H9 (cell line): ENCODE measurements at regions not wholly inside any gene's neighbourhood (a gene's known extent, or its start where the extent isn't known, plus 50 kb on each side); places are given as distances from the start of the nearest gene placed in this dataset.

Source experiments
- DNase-seq: peaks from one replicate; pipeline ENCODE4 v3.0.0-alpha.2; 2017
- H2AFZ ChIP-seq: one replicate; pipeline ENCODE4 v1.6.1; 2013; ENCODE audit warnings: mild to moderate bottlenecking, low read length, control low read depth, moderate library complexity
- H2AK5ac ChIP-seq: 2 replicates; pipeline ENCODE4 v1.6.1; 2013; ENCODE audit warnings: low read length, control low read depth, mixed read lengths; ENCODE audit not compliant: insufficient read length
- H2BK120ac ChIP-seq: one replicate; pipeline ENCODE4 v1.6.1; 2013; ENCODE audit warnings: low read depth, mild to moderate bottlenecking, low read length, control low read depth, inconsistent platforms; ENCODE audit not compliant: poor library complexity, severe bottlenecking
- H2BK12ac ChIP-seq: 2 replicates; pipeline ENCODE4 v1.6.1; 2013; ENCODE audit warnings: low read length, control low read depth, mixed read lengths, low read depth; ENCODE audit not compliant: insufficient read length
- H2BK15ac ChIP-seq: 2 replicates; pipeline ENCODE4 v1.6.1; 2013; ENCODE audit warnings: low read depth, low read length, control low read depth
- H2BK20ac ChIP-seq: one replicate; pipeline ENCODE4 v1.6.1; 2013; ENCODE audit warnings: low read depth, mild to moderate bottlenecking, low read length, control low read depth, inconsistent platforms; ENCODE audit not compliant: poor library complexity, severe bottlenecking
- H2BK5ac ChIP-seq: 2 replicates; pipeline ENCODE4 v1.6.1; 2013; ENCODE audit warnings: low read length, control low read depth, mixed read lengths; ENCODE audit not compliant: insufficient read length
- H3K14ac ChIP-seq: 2 replicates; pipeline ENCODE4 v1.6.1; 2013; ENCODE audit warnings: low read length, control low read depth; ENCODE audit not compliant: insufficient read depth
- H3K18ac ChIP-seq: 2 replicates; pipeline ENCODE4 v1.6.1; 2013; ENCODE audit warnings: low read depth, mild to moderate bottlenecking, mixed read lengths, low read length, control low read depth; ENCODE audit not compliant: insufficient read length
- H3K23ac ChIP-seq: 2 replicates; pipeline ENCODE4 v1.6.1; 2013; ENCODE audit warnings: low read length, control low read depth, mixed read lengths, low read depth; ENCODE audit not compliant: insufficient read length
- H3K23me2 ChIP-seq: 2 replicates; pipeline ENCODE4 v1.6.1; 2013; ENCODE audit warnings: low read depth, mild to moderate bottlenecking, mixed read lengths, low read length, control low read depth; ENCODE audit not compliant: insufficient read length, poor library complexity, severe bottlenecking
- H3K27ac ChIP-seq: 2 replicates; pipeline ENCODE4 v1.5.1; 2013; ENCODE audit warnings: low read length, control low read depth, mixed read lengths, low read depth; ENCODE audit not compliant: insufficient read length
- H3K27me3 ChIP-seq: 2 replicates; pipeline ENCODE4 v1.6.1; 2013; ENCODE audit warnings: low read length, control low read depth, inconsistent platforms; ENCODE audit not compliant: insufficient read depth
- H3K4ac ChIP-seq: 2 replicates; pipeline ENCODE4 v1.6.1; 2013; ENCODE audit warnings: low read depth, mild to moderate bottlenecking, control low read depth, inconsistent platforms, low read length, moderate library complexity
- H3K4me1 ChIP-seq: 2 replicates; pipeline ENCODE4 v1.6.1; 2013; ENCODE audit warnings: low read length, control low read depth, inconsistent platforms; ENCODE audit not compliant: insufficient read depth
- H3K4me2 ChIP-seq: 2 replicates; pipeline ENCODE4 v1.6.1; 2013; ENCODE audit warnings: low read length, control low read depth, mixed read lengths; ENCODE audit not compliant: insufficient read length, insufficient read depth
- H3K56ac ChIP-seq: 2 replicates; pipeline ENCODE4 v1.6.1; 2013; ENCODE audit warnings: low read depth, mild to moderate bottlenecking, mixed read lengths, low read length, control low read depth; ENCODE audit not compliant: insufficient read length
- H3K79me1 ChIP-seq: 2 replicates; pipeline ENCODE4 v1.6.1; 2013; ENCODE audit warnings: low read depth, mild to moderate bottlenecking, moderate library complexity, low read length, control low read depth, inconsistent platforms; ENCODE audit not compliant: insufficient read depth, poor library complexity, severe bottlenecking
- H3K79me2 ChIP-seq: 2 replicates; pipeline ENCODE4 v1.6.1; 2013; ENCODE audit warnings: low read length, control low read depth, inconsistent platforms; ENCODE audit not compliant: insufficient read depth
- H3K9ac ChIP-seq: 2 replicates; pipeline ENCODE4 v1.6.1; 2013; ENCODE audit warnings: low read length, control low read depth, mixed read lengths; ENCODE audit not compliant: insufficient read length; ENCODE audit errors: extremely low read depth
- H3K9me3 ChIP-seq: one replicate; pipeline ENCODE4 v1.6.1; 2013; ENCODE audit warnings: low read depth, low read length, inconsistent platforms; ENCODE audit not compliant: control insufficient read depth
- H3T11ph ChIP-seq: one replicate; pipeline ENCODE4 v1.6.1; 2013; ENCODE audit warnings: mild to moderate bottlenecking, low read length, control low read depth, inconsistent platforms
- H4K20me1 ChIP-seq: one replicate; pipeline ENCODE4 v1.6.1; 2013; ENCODE audit not compliant: control insufficient read depth, insufficient read length, insufficient read depth
- H4K5ac ChIP-seq: 2 replicates; pipeline ENCODE4 v1.6.1; 2013; ENCODE audit warnings: low read depth, mild to moderate bottlenecking, mixed read lengths, low read length, control low read depth; ENCODE audit not compliant: insufficient read length
- H4K8ac ChIP-seq: replicated peaks from 2 replicates; pipeline ENCODE4 v1.6.1; 2013; ENCODE audit warnings: low read length, control low read depth, mixed read lengths, low read depth; ENCODE audit not compliant: insufficient read length
- H4K91ac ChIP-seq: 2 replicates; pipeline ENCODE4 v1.6.1; 2013; ENCODE audit warnings: low read depth, mild to moderate bottlenecking, moderate library complexity, mixed read lengths, low read length, control low read depth; ENCODE audit not compliant: insufficient read length
- H3K27ac Mint-ChIP-seq, 3 experiments: 2 replicates in 2 of 3; 3 replicates in 1 of 3; pipeline ENCODE4 v1.8.0; 2020 to 2021; ENCODE audit warnings: mixed read lengths in 3 of 3, mild to moderate bottlenecking in 1 of 3, moderate library complexity in 1 of 3
- H3K27me3 Mint-ChIP-seq: 2 replicates; pipeline ENCODE4 v1.8.0; 2021; ENCODE audit warnings: low read depth, mild to moderate bottlenecking, moderate library complexity, mixed read lengths
- H3K36me3 Mint-ChIP-seq, 3 experiments: 2 replicates in 2 of 3; 3 replicates in 1 of 3; pipeline ENCODE4 v1.8.0; 2020 to 2021; ENCODE audit warnings: low read depth in 3 of 3, mixed read lengths in 3 of 3; ENCODE audit not compliant: insufficient read depth in 1 of 3
- H3K4me1 Mint-ChIP-seq, 2 experiments: 2 replicates each; pipeline ENCODE4 v1.8.0; 2020; ENCODE audit warnings: mixed read lengths in 2 of 2
- H3K4me3 Mint-ChIP-seq, 2 experiments: 2 replicates in 1 of 2; 3 replicates in 1 of 2; pipeline ENCODE4 v1.8.0; 2020 to 2021; ENCODE audit warnings: mild to moderate bottlenecking in 2 of 2, mixed read lengths in 2 of 2, moderate library complexity in 1 of 2
- H3K9me3 Mint-ChIP-seq, 2 experiments: 2 replicates in 1 of 2; 3 replicates in 1 of 2; pipeline ENCODE4 v1.8.0; 2020; ENCODE audit warnings: mild to moderate bottlenecking in 2 of 2, mixed read lengths in 2 of 2, moderate library complexity in 1 of 2
- WGBS: extraction: QIAGEN DNeasy Blood & Tissue Kit; methylation state at CpG from one replicate; pipeline ENCODE4 v1.1.7; 2013; ENCODE audit warnings: missing lambda C conversion rate, low lambda C conversion rate, mixed read lengths; ENCODE audit not compliant: insufficient read length; ENCODE audit errors: extremely low coverage; 5-methylcytosine and 5-hydroxymethylcytosine counted together
- TF ChIP-seq, protein P1 (sequence below): fragments of 200-600 bp; sonication (generic); conservative IDR thresholded peaks from 3 replicates; pipeline ENCODE4 v1.8.0; 2021; ENCODE audit warnings: antibody characterized with exemption, mild to moderate bottlenecking

GRCh38 chr12:24153079-24153478 is 203.6 kb upstream of the SOX5 start:
- Histone ChIP-seq H2BK120ac (no peak overlapping the region), H3K23ac (no peak overlapping the region), H4K20me1 (no peaks in the 10 kb centered on the region), H3T11ph (no peak overlapping the region), H3K4me1 (no peaks in the 10 kb centered on the region), H3K27me3 (no peaks in the 10 kb centered on the region), H3K4me2 (no peak overlapping the region), H2BK20ac (no peak overlapping the region), H4K5ac (no peak overlapping the region), H2AK5ac (no peak overlapping the region), H3K56ac (no peak overlapping the region), H4K91ac (no peak overlapping the region), H3K23me2 (no peaks in the 10 kb centered on the region), H3K14ac (no peak overlapping the region), H3K9ac (no peak overlapping the region), H2BK5ac (no peak overlapping the region), H2BK12ac (no peak overlapping the region), H2AFZ (no peak overlapping the region), H3K79me2 (no peaks in the 10 kb centered on the region), H3K18ac (no peak overlapping the region), H3K9me3 (no peaks in the 10 kb centered on the region), H3K79me1 (no peaks in the 10 kb centered on the region), H3K27ac (no peak overlapping the region), H4K8ac (no peak overlapping the region), H3K4ac (no peak overlapping the region), H2BK15ac (no peak overlapping the region)
- no peaks in the 10 kb centered on the region for H3K9me3 Mint-ChIP-seq
- H3K27me3 Mint-ChIP-seq, result no peaks in the 10 kb centered on the region
- no peak overlapping the region for H3K4me3 Mint-ChIP-seq
- no peaks in the 10 kb centered on the region for H3K4me1 Mint-ChIP-seq
- TF ChIP-seq, protein P1, sequence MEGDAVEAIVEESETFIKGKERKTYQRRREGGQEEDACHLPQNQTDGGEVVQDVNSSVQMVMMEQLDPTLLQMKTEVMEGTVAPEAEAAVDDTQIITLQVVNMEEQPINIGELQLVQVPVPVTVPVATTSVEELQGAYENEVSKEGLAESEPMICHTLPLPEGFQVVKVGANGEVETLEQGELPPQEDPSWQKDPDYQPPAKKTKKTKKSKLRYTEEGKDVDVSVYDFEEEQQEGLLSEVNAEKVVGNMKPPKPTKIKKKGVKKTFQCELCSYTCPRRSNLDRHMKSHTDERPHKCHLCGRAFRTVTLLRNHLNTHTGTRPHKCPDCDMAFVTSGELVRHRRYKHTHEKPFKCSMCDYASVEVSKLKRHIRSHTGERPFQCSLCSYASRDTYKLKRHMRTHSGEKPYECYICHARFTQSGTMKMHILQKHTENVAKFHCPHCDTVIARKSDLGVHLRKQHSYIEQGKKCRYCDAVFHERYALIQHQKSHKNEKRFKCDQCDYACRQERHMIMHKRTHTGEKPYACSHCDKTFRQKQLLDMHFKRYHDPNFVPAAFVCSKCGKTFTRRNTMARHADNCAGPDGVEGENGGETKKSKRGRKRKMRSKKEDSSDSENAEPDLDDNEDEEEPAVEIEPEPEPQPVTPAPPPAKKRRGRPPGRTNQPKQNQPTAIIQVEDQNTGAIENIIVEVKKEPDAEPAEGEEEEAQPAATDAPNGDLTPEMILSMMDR, result no peak
- WGBS, result no CpG with 5 or more reads among the region's 2 CpGs
- DNase-seq, result no peak
- H3K36me3 Mint-ChIP-seq, result no peaks in the 10 kb centered on the region
- H3K27ac Mint-ChIP-seq, result no peak overlapping the region
